ENCODE measurements at regions not wholly inside any gene's neighbourhood (a gene's known extent, or its start where the extent isn't known, plus 50 kb on each side); places are given as distances from the start of the nearest gene placed in this dataset.

GRCh38 chrX:40816906-40817305 lies 81.6 kb upstream of the MED14 start:
- peaks cover 0 to 3% of the 10 kb centered on the region in 2 donors for H3K27me3 ChIP-seq (ENCODE audit: control insufficient read depth in 2 of 2, insufficient read depth in 2 of 2, low read length in 2 of 2)
- peaks cover 0 to 10% (median 4%) of the 10 kb centered on the region in 7 donors for H3K9me3 Mint-ChIP-seq
- no peak overlapping the region for H3K4me3 ChIP-seq (replicated peaks in 1 of 3; ENCODE audit: low read depth in 2 of 3, low read length in 3 of 3)
- no peak overlapping the region for H3K27ac ChIP-seq (ENCODE audit: low read depth in 1 of 2, low read length in 2 of 2)
- no peak overlapping the region for H3K4me3 Mint-ChIP-seq
- H3K27ac Mint-ChIP-seq: no peak overlapping the region
- TF ChIP-seq, protein P1, sequence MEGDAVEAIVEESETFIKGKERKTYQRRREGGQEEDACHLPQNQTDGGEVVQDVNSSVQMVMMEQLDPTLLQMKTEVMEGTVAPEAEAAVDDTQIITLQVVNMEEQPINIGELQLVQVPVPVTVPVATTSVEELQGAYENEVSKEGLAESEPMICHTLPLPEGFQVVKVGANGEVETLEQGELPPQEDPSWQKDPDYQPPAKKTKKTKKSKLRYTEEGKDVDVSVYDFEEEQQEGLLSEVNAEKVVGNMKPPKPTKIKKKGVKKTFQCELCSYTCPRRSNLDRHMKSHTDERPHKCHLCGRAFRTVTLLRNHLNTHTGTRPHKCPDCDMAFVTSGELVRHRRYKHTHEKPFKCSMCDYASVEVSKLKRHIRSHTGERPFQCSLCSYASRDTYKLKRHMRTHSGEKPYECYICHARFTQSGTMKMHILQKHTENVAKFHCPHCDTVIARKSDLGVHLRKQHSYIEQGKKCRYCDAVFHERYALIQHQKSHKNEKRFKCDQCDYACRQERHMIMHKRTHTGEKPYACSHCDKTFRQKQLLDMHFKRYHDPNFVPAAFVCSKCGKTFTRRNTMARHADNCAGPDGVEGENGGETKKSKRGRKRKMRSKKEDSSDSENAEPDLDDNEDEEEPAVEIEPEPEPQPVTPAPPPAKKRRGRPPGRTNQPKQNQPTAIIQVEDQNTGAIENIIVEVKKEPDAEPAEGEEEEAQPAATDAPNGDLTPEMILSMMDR (IDR thresholded peaks at IDR 0.05): no peak
- intact Hi-C loops (cut with micrococcal nuclease): no loop called here
- no peaks in the 10 kb centered on the region for H3K4me1 ChIP-seq (ENCODE audit: control insufficient read depth in 1 of 2, insufficient read depth in 2 of 2, low read length in 2 of 2)
- no peak overlapping the region for H3K9ac ChIP-seq (ENCODE audit: insufficient read depth, low read length, poor library complexity, severe bottlenecking)
- H3K36me3 Mint-ChIP-seq: no peaks in the 10 kb centered on the region
- no peaks in the 10 kb centered on the region for H4K20me1 ChIP-seq (ENCODE audit: insufficient read depth, low read length)
- H3K4me1 Mint-ChIP-seq: no peaks in the 10 kb centered on the region
- peaks cover 0 to 7% (median 2%) of the 10 kb centered on the region in 3 donors for H3K27me3 Mint-ChIP-seq (ENCODE audit: low read depth in 3 of 3)
- no peaks in the 10 kb centered on the region for H3K79me2 ChIP-seq (ENCODE audit: insufficient read depth, low read length)
- H3K4me2 ChIP-seq (replicated peaks; ENCODE audit: extremely low read depth, low read length, poor library complexity, severe bottlenecking): no peak overlapping the region
- H2AFZ ChIP-seq (ENCODE audit: insufficient read depth, low read depth, low read length, poor library complexity, severe bottlenecking): no peak overlapping the region
- no peaks in the 10 kb centered on the region for H3K36me3 ChIP-seq (replicated peaks in 1 of 2; ENCODE audit: control insufficient read depth in 1 of 2, insufficient read depth in 2 of 2, low read length in 2 of 2)
- no CpG with 5 or more reads among the region's 6 CpGs for WGBS (ENCODE audit: insufficient coverage)
- peaks cover 0 to 11% of the 10 kb centered on the region in 2 donors for H3K9me3 ChIP-seq (replicated peaks in 1 of 2; ENCODE audit: control insufficient read depth in 1 of 2, insufficient read depth in 1 of 2, low read length in 2 of 2)
- no peak for DNase-seq

DNA sequence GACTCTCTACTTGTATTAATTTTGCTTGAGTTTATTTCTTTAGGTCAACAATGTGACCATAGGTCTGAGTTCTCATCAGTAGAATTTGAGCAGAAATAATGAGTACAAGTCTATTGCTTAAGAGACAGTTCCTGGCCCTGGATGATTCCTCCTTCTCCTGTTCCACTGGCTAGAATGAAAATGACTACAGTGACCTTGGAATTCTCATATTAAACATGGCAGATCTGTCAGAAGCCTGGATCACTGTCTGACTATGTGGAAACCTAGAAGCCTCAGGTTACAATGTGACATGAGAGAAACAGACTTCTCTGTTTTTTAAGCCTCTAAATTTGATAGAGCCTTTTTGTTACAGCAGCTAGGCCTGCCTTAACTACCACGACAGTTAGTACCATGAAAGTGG lies 82.9 kb upstream of the MED14 start:
- H3K9ac ChIP-seq (ENCODE audit: insufficient read depth, low read length, poor library complexity, severe bottlenecking): no peak overlapping the region
- H2AFZ ChIP-seq (ENCODE audit: insufficient read depth, low read depth, low read length, poor library complexity, severe bottlenecking): no peak overlapping the region
- no peaks in the 10 kb centered on the region for H3K79me2 ChIP-seq (ENCODE audit: insufficient read depth, low read length)
- H4K20me1 ChIP-seq (ENCODE audit: insufficient read depth, low read length): no peaks in the 10 kb centered on the region
- no peaks in the 10 kb centered on the region for H3K4me1 ChIP-seq (ENCODE audit: control insufficient read depth in 1 of 2, insufficient read depth in 2 of 2, low read length in 2 of 2)
- no peaks in the 10 kb centered on the region for H3K36me3 ChIP-seq (replicated peaks in 1 of 2; ENCODE audit: control insufficient read depth in 1 of 2, insufficient read depth in 2 of 2, low read length in 2 of 2)
- intact Hi-C loops (cut with micrococcal nuclease): no loop called here
- no peak overlapping the region for H3K4me3 ChIP-seq (replicated peaks in 1 of 3; ENCODE audit: low read depth in 2 of 3, low read length in 3 of 3)
- Mint-ChIP-seq H3K9me3 (peaks cover 0 to 17% (median 5%) of the 10 kb centered on the region in 7 donors), H3K4me1 (no peaks in the 10 kb centered on the region), H3K36me3 (no peaks in the 10 kb centered on the region), H3K27ac (no peak overlapping the region), H3K27me3 (ENCODE audit: low read depth in 3 of 3) (peaks cover 0 to 4% (median 0%) of the 10 kb centered on the region in 3 donors), H3K4me3 (no peak overlapping the region)
- H3K9me3 ChIP-seq (replicated peaks in 1 of 2; ENCODE audit: control insufficient read depth in 1 of 2, insufficient read depth in 1 of 2, low read length in 2 of 2): peaks cover 2 to 11% of the 10 kb centered on the region in 2 donors
- H3K27ac ChIP-seq (ENCODE audit: low read depth in 1 of 2, low read length in 2 of 2): no peak overlapping the region
- peaks cover 0 to 3% of the 10 kb centered on the region in 2 donors for H3K27me3 ChIP-seq (ENCODE audit: control insufficient read depth in 2 of 2, insufficient read depth in 2 of 2, low read length in 2 of 2)
- TF ChIP-seq, protein P1 (IDR thresholded peaks at IDR 0.05): no peak
- no peak overlapping the region for H3K4me2 ChIP-seq (replicated peaks; ENCODE audit: extremely low read depth, low read length, poor library complexity, severe bottlenecking)
- no CpG with 5 or more reads among the region's 1 CpG for WGBS (ENCODE audit: insufficient coverage)
- DNase-seq: no peak
